ENCODE measurements at regions not wholly inside any gene's neighbourhood (a gene's known extent, or its start where the extent isn't known, plus 50 kb on each side); places are given as distances from the start of the nearest gene placed in this dataset.

DNA sequence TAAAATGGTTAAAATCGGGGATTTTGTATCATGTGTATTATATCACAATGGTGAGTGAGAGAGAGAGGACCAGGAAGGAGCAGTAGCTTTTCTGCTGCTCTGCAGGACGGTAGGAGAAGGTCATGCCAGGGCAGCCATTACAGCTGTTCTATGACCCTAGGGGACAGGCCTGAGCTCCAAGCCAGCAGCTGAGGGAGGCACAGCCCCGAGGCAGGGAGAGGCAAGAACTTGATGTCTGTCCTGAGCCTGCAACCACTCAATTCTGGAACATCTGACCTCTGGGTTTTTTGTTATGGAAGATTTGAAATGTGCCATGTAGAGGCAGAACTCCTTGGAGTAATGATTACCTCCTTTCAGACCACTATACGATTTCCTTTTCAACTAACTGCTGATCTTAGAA, 135.8 kb upstream of the SH3BP4 start:
- TF ChIP-seq, protein P1, sequence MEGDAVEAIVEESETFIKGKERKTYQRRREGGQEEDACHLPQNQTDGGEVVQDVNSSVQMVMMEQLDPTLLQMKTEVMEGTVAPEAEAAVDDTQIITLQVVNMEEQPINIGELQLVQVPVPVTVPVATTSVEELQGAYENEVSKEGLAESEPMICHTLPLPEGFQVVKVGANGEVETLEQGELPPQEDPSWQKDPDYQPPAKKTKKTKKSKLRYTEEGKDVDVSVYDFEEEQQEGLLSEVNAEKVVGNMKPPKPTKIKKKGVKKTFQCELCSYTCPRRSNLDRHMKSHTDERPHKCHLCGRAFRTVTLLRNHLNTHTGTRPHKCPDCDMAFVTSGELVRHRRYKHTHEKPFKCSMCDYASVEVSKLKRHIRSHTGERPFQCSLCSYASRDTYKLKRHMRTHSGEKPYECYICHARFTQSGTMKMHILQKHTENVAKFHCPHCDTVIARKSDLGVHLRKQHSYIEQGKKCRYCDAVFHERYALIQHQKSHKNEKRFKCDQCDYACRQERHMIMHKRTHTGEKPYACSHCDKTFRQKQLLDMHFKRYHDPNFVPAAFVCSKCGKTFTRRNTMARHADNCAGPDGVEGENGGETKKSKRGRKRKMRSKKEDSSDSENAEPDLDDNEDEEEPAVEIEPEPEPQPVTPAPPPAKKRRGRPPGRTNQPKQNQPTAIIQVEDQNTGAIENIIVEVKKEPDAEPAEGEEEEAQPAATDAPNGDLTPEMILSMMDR (IDR thresholded peaks at IDR 0.05 in 4 of 5, conservative IDR thresholded peaks at IDR 0.05 in 1 of 5) = no peak
- TF ChIP-seq POLR2A (IDR thresholded peaks at IDR 0.05) = no peak
